Activated B cell treated with CpG ODN at 0.5 μM for 24 hours (primary cell): ENCODE measurements at regions not wholly inside any gene's neighbourhood (a gene's known extent, or its start where the extent isn't known, plus 50 kb on each side); places are given as distances from the start of the nearest gene placed in this dataset.

ENCODE experiments used
- ATAC-seq: fragments of 200-7000 bp; cut with Tn5 transposase; one replicate; pipeline ENCODE4 v1.10.0; 2021; ENCODE audit warnings: low read depth, mild to moderate bottlenecking, moderate library complexity
- CTCF ChIA-PET: fragments of 350-600 bp; sonication (Branson Sonifier 250); formaldehyde crosslinking; loops from one replicate; lab custom pipeline; 2021; ENCODE audit warnings: antibody characterized with exemption; lab: Charles Lee
- POLR2A ChIA-PET: fragments of 350-600 bp; sonication (Branson Sonifier 250); formaldehyde crosslinking; loops from one replicate; lab custom pipeline; 2021; ENCODE audit warnings: antibody characterized with exemption; lab: Charles Lee
- DNase-seq: peaks from one replicate; pipeline ENCODE4 v3.0.0; 2022
- H3K27ac Mint-ChIP-seq: one replicate; pipeline ENCODE4 v1.8.0; 2020; ENCODE audit warnings: mixed read lengths
- H3K27me3 Mint-ChIP-seq: one replicate; pipeline ENCODE4 v1.8.0; 2021; ENCODE audit warnings: mixed read lengths
- H3K36me3 Mint-ChIP-seq: one replicate; pipeline ENCODE4 v1.8.0; 2021; ENCODE audit warnings: low read depth, mixed read lengths
- H3K4me1 Mint-ChIP-seq: one replicate; pipeline ENCODE4 v1.8.0; 2021; ENCODE audit warnings: mixed read lengths
- H3K4me3 Mint-ChIP-seq: one replicate; pipeline ENCODE4 v1.8.0; 2020; ENCODE audit warnings: mild to moderate bottlenecking, mixed read lengths
- H3K9me3 Mint-ChIP-seq: one replicate; pipeline ENCODE4 v1.8.0; 2020; ENCODE audit warnings: mixed read lengths
- CTCF ChIP-seq: fragments of 200-600 bp; IDR thresholded peaks from one replicate; pipeline ENCODE4 v1.8.0; 2022; ENCODE audit warnings: antibody characterized with exemption, mild to moderate bottlenecking
- intact Hi-C: fragments of 100-400 bp; cut with micrococcal nuclease; formaldehyde crosslinking; loops from one replicate; pipeline ENCODE4 v1.15.1; 2024

GRCh38 chr17:72056155-72056554 lies 64.7 kb upstream of the SOX9 start:
- no peak overlapping the region for H3K4me3 Mint-ChIP-seq
- DNase-seq = no peak
- peaks cover 2% of the 10 kb centered on the region for H3K9me3 Mint-ChIP-seq
- no peaks in the 10 kb centered on the region for H3K4me1 Mint-ChIP-seq
- ATAC-seq = no peak
- ChIA-PET POLR2A (no interaction called here), CTCF (no interaction called here)
- no peaks in the 10 kb centered on the region for H3K36me3 Mint-ChIP-seq
- no peak overlapping the region for H3K27ac Mint-ChIP-seq
- TF ChIP-seq CTCF = no peak
- intact Hi-C loops = no loop called here
- H3K27me3 Mint-ChIP-seq = no peaks in the 10 kb centered on the region

- no peak for DNase-seq
- H3K4me3 Mint-ChIP-seq = no peak overlapping the region
- H3K36me3 Mint-ChIP-seq = no peaks in the 10 kb centered on the region
- no peaks in the 10 kb centered on the region for H3K9me3 Mint-ChIP-seq
- no peak for ATAC-seq
- no peak for TF ChIP-seq CTCF
- no peaks in the 10 kb centered on the region for H3K27me3 Mint-ChIP-seq
- intact Hi-C loops = no loop called here
- no peak overlapping the region for H3K27ac Mint-ChIP-seq
- ChIA-PET CTCF (no interaction called here), POLR2A (no interaction called here)
- no peaks in the 10 kb centered on the region for H3K4me1 Mint-ChIP-seq
These were observed 64.0 kb upstream of the SOX9 start for GRCh38 chr17:72056727-72057290.

- Mint-ChIP-seq H3K27me3 (no peaks in the 10 kb centered on the region), H3K4me3 (no peak overlapping the region), H3K4me1 (no peaks in the 10 kb centered on the region), H3K9me3 (no peaks in the 10 kb centered on the region), H3K27ac (no peak overlapping the region), H3K36me3 (no peaks in the 10 kb centered on the region)
- POLR2A ChIA-PET = no interaction called here
- intact Hi-C loops = no loop called here
- no peak for ATAC-seq
- TF ChIP-seq CTCF = no peak
- no peak for DNase-seq
- CTCF ChIA-PET = no interaction called here
These were observed 60.7 kb upstream of the SOX9 start for GRCh38 chr17:72060084-72060483.

- Mint-ChIP-seq H3K36me3 (no peaks in the 10 kb centered on the region), H3K27ac (no peak overlapping the region), H3K27me3 (no peaks in the 10 kb centered on the region), H3K4me1 (no peaks in the 10 kb centered on the region), H3K9me3 (no peaks in the 10 kb centered on the region), H3K4me3 (no peak overlapping the region)
- no peak for TF ChIP-seq CTCF
- ATAC-seq (no peak), DNase-seq (no peak)
- CTCF ChIA-PET = no interaction called here
- intact Hi-C loops = no loop called here
- POLR2A ChIA-PET = no interaction called here
These were observed 57.6 kb upstream of the SOX9 start for GRCh38 chr17:72063262-72063661.

- H3K4me3 Mint-ChIP-seq = no peak overlapping the region
- no peaks in the 10 kb centered on the region for H3K27me3 Mint-ChIP-seq
- DNase-seq (no peak), ATAC-seq (no peak)
- POLR2A ChIA-PET = no interaction called here
- TF ChIP-seq CTCF = no peak
- no peak overlapping the region for H3K27ac Mint-ChIP-seq
- H3K4me1 Mint-ChIP-seq = no peaks in the 10 kb centered on the region
- CTCF ChIA-PET = no interaction called here
- no peaks in the 10 kb centered on the region for H3K36me3 Mint-ChIP-seq
- no peaks in the 10 kb centered on the region for H3K9me3 Mint-ChIP-seq
- intact Hi-C loops = no loop called here
These were observed 56.9 kb upstream of the SOX9 start for GRCh38 chr17:72063756-72064450.
